GM21825 (cell line): ENCODE measurements at regions not wholly inside any gene's neighbourhood (a gene's known extent, or its start where the extent isn't known, plus 50 kb on each side); places are given as distances from the start of the nearest gene placed in this dataset.
"Not testable (repeated sequence)": the region's sequence is repeated elsewhere in the genome, so short reads cannot be mapped to it uniquely, and the experiment has no call there.

ENCODE experiments used
- ATAC-seq: cut with Tn5 transposase; IDR thresholded peaks from one replicate; pipeline ENCODE4 v1.9.1; 2021; ENCODE audit warnings: mild to moderate bottlenecking, moderate library complexity; ENCODE audit not compliant: unreplicated experiment

DNA sequence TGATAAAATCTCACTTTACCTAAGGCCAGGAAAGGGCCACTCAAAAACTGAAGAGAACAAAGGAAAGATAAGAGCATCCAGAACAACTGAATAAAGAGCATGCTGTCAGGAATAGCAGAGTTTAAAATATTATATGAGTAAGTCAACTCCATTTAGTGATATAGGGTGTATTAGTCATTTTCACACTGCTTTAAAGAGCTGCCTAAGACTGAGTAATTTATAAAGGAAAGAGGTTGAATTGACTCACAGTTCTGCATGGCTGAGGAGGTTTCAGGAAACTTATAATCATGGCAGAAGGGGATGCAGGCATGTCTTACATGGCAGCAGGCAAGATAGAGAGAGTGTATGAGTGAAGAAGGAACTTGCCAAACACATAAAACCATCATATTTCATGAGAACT lies 778.0 kb upstream of the NECTIN3 start:
- ATAC-seq, result no peak

DNA sequence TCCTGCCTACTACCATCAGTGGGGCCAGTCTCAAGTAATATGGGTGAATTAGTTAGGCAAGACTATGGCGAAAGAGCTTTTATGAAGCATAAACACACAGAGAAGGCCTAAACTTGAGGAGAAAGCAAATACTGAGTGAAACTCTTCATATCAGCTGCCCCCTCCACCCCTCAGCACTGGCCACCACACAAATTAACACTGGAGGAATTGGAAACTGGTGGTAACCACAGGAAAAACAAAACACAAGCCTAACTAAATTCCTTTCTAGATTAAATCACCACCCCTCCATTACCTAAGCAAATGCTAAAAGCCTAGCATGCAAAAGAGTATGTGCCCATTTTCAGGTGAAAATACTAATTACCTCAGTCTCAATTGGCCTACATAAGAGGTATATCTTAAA lies 774.7 kb upstream of the NECTIN3 start:
- ATAC-seq, result no peak

- ATAC-seq, result no peak
These were observed 769.8 kb upstream of the NECTIN3 start for GRCh38 chr3:110301781-110302180.

GRCh38 chr3:110307065-110307809 lies 764.4 kb upstream of the NECTIN3 start:
- ATAC-seq, result no peak

DNA sequence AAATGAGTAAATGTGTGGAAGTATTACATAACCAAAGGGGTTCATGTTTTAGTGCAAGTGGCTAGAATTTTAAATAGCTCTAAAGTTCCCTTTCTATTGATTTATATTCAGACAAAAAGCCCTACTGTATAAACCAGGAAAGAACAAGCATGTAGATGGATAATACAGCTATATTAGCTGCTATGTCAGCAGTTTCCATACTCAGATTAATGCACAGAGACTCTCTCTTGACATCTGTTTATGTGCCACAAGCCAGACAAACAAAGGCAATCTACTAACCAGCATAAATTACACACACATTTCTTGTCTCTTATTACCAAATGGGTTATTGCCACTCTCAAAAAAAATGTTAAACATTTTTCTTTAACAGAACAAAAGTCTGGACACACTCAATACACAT lies 760.1 kb upstream of the NECTIN3 start:
- ATAC-seq, result no peak

- peak; percentile 96 for ATAC-seq
These were observed 757.0 kb upstream of the NECTIN3 start for GRCh38 chr3:110314512-110315114.

DNA sequence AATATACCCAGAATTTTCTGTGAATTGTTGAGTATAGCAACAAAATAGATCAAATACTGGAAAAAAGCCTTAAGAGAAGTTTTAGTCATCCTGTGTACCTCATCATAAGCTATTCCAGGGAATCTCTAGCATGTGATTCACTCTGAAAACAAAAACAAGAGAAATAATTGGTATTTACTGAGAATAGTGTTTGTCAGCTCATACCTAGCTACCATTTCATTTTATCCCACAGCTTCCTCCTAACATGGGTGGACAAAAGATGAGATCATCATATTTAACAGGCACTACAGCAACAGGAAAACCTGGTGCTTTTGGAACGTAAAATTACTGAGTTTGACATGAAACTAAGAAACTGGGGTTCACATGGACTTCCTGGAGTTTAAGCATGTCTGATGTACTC lies 753.5 kb upstream of the NECTIN3 start:
- ATAC-seq, result no peak

DNA sequence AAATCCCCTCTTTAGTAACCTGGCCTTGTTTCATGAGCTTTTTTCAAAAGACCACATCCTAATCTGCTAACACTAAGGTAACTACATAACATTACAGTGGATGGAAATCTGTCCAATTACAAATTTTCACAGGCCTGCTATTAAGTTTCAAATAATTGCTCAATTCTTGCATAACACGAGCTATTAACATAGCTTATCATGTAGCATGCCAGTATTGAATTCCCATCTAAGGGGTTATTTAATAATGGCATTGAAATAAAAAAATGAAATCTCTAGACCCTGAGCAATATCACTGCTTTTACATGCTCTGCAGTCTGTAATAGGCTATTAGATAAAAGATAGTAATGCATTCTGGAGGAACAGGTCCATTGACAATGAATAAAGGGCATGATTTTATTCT lies 748.3 kb upstream of the NECTIN3 start:
- no peak for ATAC-seq

GRCh38 chr3:110324171-110324705 lies 747.4 kb upstream of the NECTIN3 start:
- ATAC-seq, result no peak

DNA sequence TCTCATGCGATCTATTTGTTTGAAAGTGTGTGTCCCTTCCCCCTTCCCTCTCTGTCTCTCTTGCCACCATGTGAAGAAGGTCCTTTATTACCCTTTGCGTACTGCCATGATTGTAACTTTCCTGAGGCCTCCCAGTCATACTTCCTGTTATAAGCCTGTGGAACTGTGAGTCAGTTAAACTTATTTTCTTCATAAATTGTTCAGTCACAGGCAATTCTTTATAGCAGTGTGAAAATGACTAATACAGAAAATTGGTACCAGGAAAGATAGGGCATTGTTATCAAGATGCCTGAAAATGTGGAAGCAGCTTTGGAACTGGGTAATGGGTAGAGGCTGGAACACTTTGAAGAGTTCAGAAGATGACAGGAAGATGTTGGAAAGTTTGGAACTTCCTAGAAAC lies 743.7 kb upstream of the NECTIN3 start:
- no peak for ATAC-seq

DNA sequence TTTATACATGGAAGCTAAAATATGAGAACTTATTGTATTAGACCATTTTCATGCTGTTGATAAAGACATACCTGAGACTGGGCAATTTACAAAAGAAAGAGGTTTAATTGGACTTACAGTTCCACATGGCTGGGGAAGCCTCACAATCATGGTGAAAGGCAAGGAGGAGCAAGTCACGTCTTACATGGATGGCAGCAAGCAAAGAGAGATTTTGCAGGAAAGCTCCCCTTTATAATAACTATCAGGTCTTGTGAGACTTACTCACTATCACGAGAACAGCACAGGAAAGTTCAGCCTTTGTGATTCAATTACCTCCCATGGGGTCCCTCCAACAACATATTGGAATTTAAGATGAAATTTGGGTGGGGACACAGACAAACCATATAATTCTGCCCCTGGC lies 740.1 kb upstream of the NECTIN3 start:
- ATAC-seq, result not testable (repeated sequence)

DNA sequence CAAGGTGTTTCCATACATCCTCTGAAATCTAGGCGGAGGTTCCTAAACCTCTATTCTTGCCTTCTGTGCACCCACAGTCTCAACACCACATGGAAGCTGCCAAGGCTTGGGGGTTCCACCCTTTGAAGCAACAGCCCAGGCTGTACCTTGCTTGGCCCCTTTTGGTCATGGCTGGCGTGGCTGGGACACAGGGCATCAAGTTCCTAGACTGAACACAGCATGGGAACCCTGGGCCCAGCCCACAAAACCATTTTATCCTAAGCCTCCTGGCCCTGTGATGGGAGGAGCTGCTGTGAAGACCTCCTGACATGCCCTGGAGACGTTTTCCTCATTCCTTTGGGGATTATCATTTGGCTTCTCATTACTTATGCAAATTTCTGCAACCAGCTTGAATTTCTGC lies 739.0 kb upstream of the NECTIN3 start:
- no peak for ATAC-seq

GRCh38 chr3:110341047-110341446 lies 730.6 kb upstream of the NECTIN3 start:
- ATAC-seq, result no peak

DNA sequence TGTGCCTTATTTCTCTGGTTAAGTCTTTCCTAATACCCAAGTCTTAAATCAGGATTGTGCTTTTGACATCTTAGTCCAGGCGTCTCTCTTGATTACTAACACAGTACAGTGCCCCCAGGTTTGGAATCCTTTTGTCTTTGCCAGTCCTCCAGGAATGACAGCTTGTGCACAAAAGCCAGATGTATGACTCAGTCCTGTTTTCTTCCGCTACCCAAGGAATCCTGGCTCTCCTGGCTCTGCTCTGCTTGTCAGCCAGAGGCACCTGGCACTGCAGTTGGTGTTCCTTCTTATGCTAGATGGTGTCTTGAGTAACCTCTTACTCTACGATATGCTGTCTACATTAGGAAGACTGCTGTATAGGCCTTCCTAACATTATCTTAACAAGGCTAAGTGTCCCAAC lies 728.2 kb upstream of the NECTIN3 start:
- peak; percentile 12 for ATAC-seq

GRCh38 chr3:110343945-110344344 lies 727.7 kb upstream of the NECTIN3 start:
- ATAC-seq, result peak; percentile 93

DNA sequence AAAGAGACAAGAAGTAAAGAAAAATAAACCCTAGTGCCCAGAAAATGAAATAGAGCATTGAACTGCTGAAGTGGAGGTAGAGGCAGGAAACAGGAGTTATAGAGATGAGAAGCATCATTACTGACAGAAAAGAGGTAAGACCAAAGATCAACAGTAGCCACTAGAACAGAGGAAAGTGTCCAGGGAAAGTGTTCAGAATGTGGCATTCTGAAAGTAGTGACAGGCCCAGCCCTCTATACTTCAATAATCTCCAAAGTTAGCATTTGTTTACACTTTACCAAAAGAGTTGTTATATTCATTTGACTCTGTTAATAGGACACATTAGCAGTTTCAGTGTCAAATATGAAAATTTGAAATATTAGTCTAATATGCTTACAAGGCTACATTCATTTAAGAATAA lies 727.1 kb upstream of the NECTIN3 start:
- peak; percentile 2 for ATAC-seq

- peak; percentile 48 for ATAC-seq
These were observed 726.5 kb upstream of the NECTIN3 start for GRCh38 chr3:110344897-110345767.

DNA sequence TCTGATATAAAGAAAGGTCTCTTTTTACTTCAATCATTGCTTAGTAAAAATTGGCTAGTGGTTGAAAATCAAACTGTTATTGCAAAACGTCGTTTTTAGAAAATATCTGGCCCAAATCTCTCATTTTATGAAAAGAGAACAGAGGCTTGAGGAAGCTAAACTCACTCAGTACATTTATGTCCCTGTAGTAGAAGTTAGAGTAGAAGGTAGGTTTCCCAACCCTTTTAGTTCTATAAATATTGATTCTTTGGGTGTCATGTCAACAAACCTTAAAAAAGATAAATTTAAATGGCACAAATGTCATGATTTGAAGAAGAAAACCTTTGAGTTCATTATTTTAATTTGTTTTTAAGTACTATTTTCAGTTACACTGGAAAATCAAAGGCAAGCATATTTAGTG lies 722.3 kb upstream of the NECTIN3 start:
- ATAC-seq, result no peak

- no peak for ATAC-seq
These were observed 718.6 kb upstream of the NECTIN3 start for GRCh38 chr3:110352841-110353604.

DNA sequence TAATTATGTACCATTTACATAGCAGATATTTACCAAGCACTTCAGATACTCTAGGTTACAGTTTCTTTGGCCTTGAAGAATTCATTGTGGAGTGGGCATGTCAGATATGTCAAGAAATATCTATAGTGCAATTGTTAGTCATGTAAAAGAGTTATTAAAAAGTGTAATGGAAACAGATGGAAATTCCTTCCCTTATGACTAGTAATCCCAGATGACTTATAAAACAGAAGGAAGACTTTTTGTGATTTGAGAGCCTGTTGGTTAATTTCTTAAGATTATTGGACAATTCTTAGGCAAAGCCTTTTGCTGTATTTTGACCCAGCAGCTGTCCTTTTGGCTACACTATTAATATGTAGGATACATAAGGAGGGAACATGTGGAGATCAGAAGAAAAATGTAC lies 708.9 kb upstream of the NECTIN3 start:
- no peak for ATAC-seq

GRCh38 chr3:110367289-110367688 lies 704.3 kb upstream of the NECTIN3 start:
- ATAC-seq, result not testable (repeated sequence)
